B cell (primary cell): ENCODE measurements at regions not wholly inside any gene's neighbourhood (a gene's known extent, or its start where the extent isn't known, plus 50 kb on each side); places are given as distances from the start of the nearest gene placed in this dataset.

ENCODE experiments used
- ATAC-seq: fragments of 200-7000 bp; cut with Tn5 transposase; one replicate; pipeline ENCODE4 v1.10.0; 2021; ENCODE audit warnings: low read depth, mild to moderate bottlenecking, moderate number of reproducible peaks, moderate library complexity
- CTCF ChIA-PET: fragments of 350-600 bp; sonication (Branson Sonifier 250); formaldehyde crosslinking; loops from one replicate; lab custom pipeline; 2021; ENCODE audit warnings: antibody characterized with exemption, inconsistent platforms; lab: Charles Lee
- POLR2A ChIA-PET: fragments of 350-600 bp; sonication (Branson Sonifier 250); formaldehyde crosslinking; loops from one replicate; lab custom pipeline; 2021; ENCODE audit warnings: antibody characterized with exemption; lab: Charles Lee
- DNase-seq: peaks from one replicate; pipeline ENCODE4 v3.0.0; 2013
- H2AFZ ChIP-seq: 2 replicates; pipeline ENCODE4 v1.6.1; 2012; ENCODE audit warnings: mild to moderate bottlenecking, low read depth, low read length; ENCODE audit not compliant: insufficient read depth, poor library complexity, severe bottlenecking
- H3K27ac ChIP-seq, 2 donors: 1 replicate in 1 of 2; 2 replicates in 1 of 2; pipeline ENCODE4 v1.5.1; 2012 to 2013; ENCODE audit warnings: low read length in 2 of 2, mild to moderate bottlenecking in 2 of 2, moderate library complexity in 1 of 2
- H3K27me3 ChIP-seq, 4 experiments: fragments of 200-600 bp in 1 of 4; sonication (generic) in 1 of 4; replicated peaks in 1 of 4; 1 replicate in 2 of 4; 2 replicates in 2 of 4; pipeline versions ENCODE4 v1.6.1 to v1.7.0; 2013 to 2016; ENCODE audit warnings: low read length in 3 of 4, mild to moderate bottlenecking in 2 of 4, mixed read lengths in 1 of 4, moderate library complexity in 1 of 4; ENCODE audit not compliant: insufficient read depth in 4 of 4, control insufficient read depth in 3 of 4; ENCODE audit errors: control extremely low read depth in 1 of 4
- H3K36me3 ChIP-seq, 2 experiments: replicated peaks in 1 of 2; 1 replicate in 1 of 2; 2 replicates in 1 of 2; pipeline versions ENCODE4 v1.6.1 to v1.7.1; 2013; ENCODE audit warnings: low read length in 1 of 2; ENCODE audit not compliant: insufficient read depth in 2 of 2, control insufficient read depth in 1 of 2; ENCODE audit errors: control extremely low read depth in 1 of 2, extremely low read depth in 1 of 2
- H3K4me1 ChIP-seq, 2 donors: fragments of 200-600 bp in 1 of 2; sonication (generic) in 1 of 2; 1 replicate in 1 of 2; 2 replicates in 1 of 2; pipeline versions ENCODE4 v1.5.1 to v1.6.1; 2013 to 2017; ENCODE audit warnings: low read length in 2 of 2; ENCODE audit not compliant: control insufficient read depth in 2 of 2, insufficient read depth in 2 of 2
- H3K4me2 ChIP-seq: replicated peaks from 2 replicates; pipeline ENCODE3; 2012; ENCODE audit warnings: mild to moderate bottlenecking, low read depth, low read length; ENCODE audit not compliant: poor library complexity, severe bottlenecking
- H3K4me3 ChIP-seq, 5 experiments: fragments of 200-600 bp in 1 of 5; sonication (generic) in 1 of 5; 1 replicate in 3 of 5; 2 replicates in 2 of 5; pipeline versions ENCODE4 v1.5.1 to v1.7.0; 2011 to 2016; ENCODE audit warnings: low read length in 4 of 5, mild to moderate bottlenecking in 4 of 5, low read depth in 2 of 5, control low read depth in 1 of 5, moderate library complexity in 1 of 5; ENCODE audit not compliant: insufficient read depth in 1 of 5; ENCODE audit errors: control extremely low read depth in 1 of 5, extremely low read depth in 1 of 5
- H3K79me2 ChIP-seq: fragments of 200-600 bp; sonication (generic); one replicate; pipeline ENCODE4 v1.6.0; 2016; ENCODE audit warnings: low read length; ENCODE audit not compliant: control insufficient read depth, insufficient read depth
- H3K9ac ChIP-seq: fragments of 200-600 bp; sonication (generic); 2 replicates; pipeline ENCODE4 v1.6.1; 2017; ENCODE audit warnings: mild to moderate bottlenecking, low read length, moderate library complexity
- H3K9me3 ChIP-seq, 3 donors: one replicate each; pipeline versions ENCODE4 v1.6.1 to v1.7.1; 2013; ENCODE audit warnings: low read length in 2 of 3; ENCODE audit not compliant: control insufficient read depth in 2 of 3, insufficient read depth in 1 of 3; ENCODE audit errors: control extremely low read depth in 1 of 3
- H4K20me1 ChIP-seq: 2 replicates; pipeline ENCODE4 v1.6.0; 2012; ENCODE audit warnings: mild to moderate bottlenecking, low read length; ENCODE audit not compliant: insufficient read depth, control insufficient read depth, poor library complexity, severe bottlenecking
- H3K27ac Mint-ChIP-seq: one replicate; pipeline ENCODE4 v1.8.0; 2021; ENCODE audit warnings: mixed read lengths
- H3K27me3 Mint-ChIP-seq: one replicate; pipeline ENCODE4 v1.8.0; 2021; ENCODE audit warnings: mixed read lengths
- H3K4me1 Mint-ChIP-seq: one replicate; pipeline ENCODE4 v1.8.0; 2021; ENCODE audit warnings: mixed read lengths
- H3K4me3 Mint-ChIP-seq: one replicate; pipeline ENCODE4 v1.8.0; 2021; ENCODE audit warnings: mixed read lengths
- H3K9me3 Mint-ChIP-seq: one replicate; pipeline ENCODE4 v1.8.0; 2022; ENCODE audit warnings: mixed read lengths; ENCODE audit not compliant: insufficient read depth
- CTCF ChIP-seq: fragments of 200-600 bp; IDR thresholded peaks from one replicate; pipeline ENCODE4 v1.8.0; 2022; ENCODE audit warnings: antibody characterized with exemption, mild to moderate bottlenecking
- EZH2 ChIP-seq: IDR thresholded peaks from 2 replicates; pipeline ENCODE4 v1.6.1; 2012; ENCODE audit warnings: borderline replicate concordance, low read depth, mild to moderate bottlenecking, moderate library complexity, low read length; ENCODE audit not compliant: insufficient read depth, poor library complexity, severe bottlenecking
- WGBS: methylation state at CpG from one replicate; pipeline ENCODE4 v1.1.5; 2013; ENCODE audit warnings: missing lambda C conversion rate; ENCODE audit not compliant: insufficient coverage; 5-methylcytosine and 5-hydroxymethylcytosine counted together
- intact Hi-C: fragments of 100-400 bp; cut with micrococcal nuclease; formaldehyde crosslinking; loops from one replicate; pipeline ENCODE4 v1.10.0; 2022

DNA sequence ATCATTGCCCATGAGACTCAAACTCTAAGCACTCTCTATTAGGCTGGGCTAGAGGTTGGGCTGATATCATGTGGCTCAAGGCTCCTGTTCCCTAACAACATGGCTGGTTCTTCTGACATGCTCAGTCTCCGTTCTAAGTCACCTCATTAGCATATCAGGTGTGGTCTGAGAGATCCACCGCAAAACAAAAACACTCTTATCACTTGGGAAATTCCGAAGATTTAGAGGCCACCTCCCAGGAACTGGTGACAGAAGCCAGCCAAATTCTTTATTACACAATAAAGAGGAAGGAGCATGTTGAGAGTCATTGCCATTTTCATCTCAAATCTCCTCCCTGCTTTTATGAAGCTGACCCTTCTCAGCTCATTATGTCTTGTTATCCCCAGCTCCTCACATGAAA, 107.6 kb downstream of the MSX2 start:
- no peaks in the 10 kb centered on the region for H3K79me2 ChIP-seq
- H3K27me3 ChIP-seq: no peaks in the 10 kb centered on the region
- H3K4me1 ChIP-seq: no peaks in the 10 kb centered on the region
- DNase-seq (no peak), ATAC-seq (no peak)
- H2AFZ ChIP-seq: no peak overlapping the region
- POLR2A ChIA-PET: no interaction called here
- no peaks in the 10 kb centered on the region for H3K36me3 ChIP-seq
- Mint-ChIP-seq H3K27me3 (no peaks in the 10 kb centered on the region), H3K4me1 (no peaks in the 10 kb centered on the region), H3K9me3 (no peaks in the 10 kb centered on the region), H3K27ac (no peak overlapping the region), H3K4me3 (no peak overlapping the region)
- no peak overlapping the region for H3K9ac ChIP-seq
- CTCF ChIA-PET: no interaction called here
- no peak overlapping the region for H3K4me2 ChIP-seq
- intact Hi-C loops: no loop called here
- peaks cover 0 to 2% (median 0%) of the 10 kb centered on the region in 3 donors for H3K9me3 ChIP-seq
- WGBS: no CpG with 5 or more reads among the region's 3 CpGs
- H4K20me1 ChIP-seq: no peaks in the 10 kb centered on the region
- TF ChIP-seq CTCF (no peak), EZH2 (no peak)
- no peak overlapping the region for H3K4me3 ChIP-seq
- no peak overlapping the region for H3K27ac ChIP-seq

- H3K4me1 ChIP-seq: no peaks in the 10 kb centered on the region
- no peaks in the 10 kb centered on the region for H3K27me3 Mint-ChIP-seq
- H3K4me3 Mint-ChIP-seq: no peak overlapping the region
- POLR2A ChIA-PET: no interaction called here
- CTCF ChIA-PET: no interaction called here
- intact Hi-C loops: no loop called here
- no peaks in the 10 kb centered on the region for H3K36me3 ChIP-seq
- H3K9me3 ChIP-seq: no peaks in the 10 kb centered on the region
- H3K4me2 ChIP-seq: no peak overlapping the region
- H2AFZ ChIP-seq: no peak overlapping the region
- no peaks in the 10 kb centered on the region for H4K20me1 ChIP-seq
- no CpG with 5 or more reads among the region's 2 CpGs for WGBS
- DNase-seq: no peak
- H3K27ac ChIP-seq: no peak overlapping the region
- TF ChIP-seq CTCF (no peak), EZH2 (no peak)
- no peak for ATAC-seq
- no peaks in the 10 kb centered on the region for H3K9me3 Mint-ChIP-seq
- H3K27me3 ChIP-seq: no peaks in the 10 kb centered on the region
- H3K9ac ChIP-seq: no peak overlapping the region
- no peaks in the 10 kb centered on the region for H3K4me1 Mint-ChIP-seq
- no peak overlapping the region for H3K27ac Mint-ChIP-seq
- no peak overlapping the region for H3K4me3 ChIP-seq
- H3K79me2 ChIP-seq: no peaks in the 10 kb centered on the region
Observed at GRCh38 chr5:174831031-174831660, 106.8 kb downstream of the MSX2 start.
